Liver (tissue), 8 donors: ENCODE measurements at regions not wholly inside any gene's neighbourhood (a gene's known extent, or its start where the extent isn't known, plus 50 kb on each side); places are given as distances from the start of the nearest gene placed in this dataset.

ENCODE experiments used
- DNase-seq: peaks from one replicate; pipeline ENCODE4 v3.0.0-alpha.2; 2017; ENCODE audit warnings: low spot score
- H3K27ac ChIP-seq, 2 donors: one replicate each; pipeline ENCODE4 v1.7.0; 2013; ENCODE audit warnings: inconsistent platforms in 2 of 2, low read length in 2 of 2, control low read depth in 1 of 2, low read depth in 1 of 2, mild to moderate bottlenecking in 1 of 2
- H3K27me3 ChIP-seq, 4 donors: one replicate each; pipeline versions ENCODE4 v1.6.1 to v1.7.0; 2013; ENCODE audit warnings: low read length in 3 of 4, inconsistent platforms in 1 of 4, mild to moderate bottlenecking in 1 of 4, moderate library complexity in 1 of 4; ENCODE audit not compliant: control insufficient read depth in 4 of 4, insufficient read depth in 4 of 4
- H3K36me3 ChIP-seq, 4 donors: one replicate each; pipeline versions ENCODE4 v1.6.1 to v1.7.0; 2013; ENCODE audit warnings: low read length in 3 of 4, mild to moderate bottlenecking in 3 of 4, low read depth in 1 of 4, moderate library complexity in 1 of 4; ENCODE audit not compliant: control insufficient read depth in 4 of 4, insufficient read depth in 3 of 4
- H3K4me1 ChIP-seq, 4 donors: one replicate each; pipeline versions ENCODE4 v1.6.1 to v1.7.0; 2013; ENCODE audit warnings: low read length in 3 of 4, mild to moderate bottlenecking in 3 of 4, moderate library complexity in 1 of 4; ENCODE audit not compliant: control insufficient read depth in 4 of 4, insufficient read depth in 4 of 4
- H3K4me3 ChIP-seq, 3 donors: one replicate each; pipeline versions ENCODE4 v1.6.1 to v1.7.0; 2013; ENCODE audit warnings: low read length in 3 of 3, control low read depth in 1 of 3, low read depth in 1 of 3, mild to moderate bottlenecking in 1 of 3
- H3K9ac ChIP-seq, 2 donors: one replicate each; pipeline ENCODE4 v1.7.0; 2013; ENCODE audit warnings: low read length in 2 of 2, mild to moderate bottlenecking in 2 of 2, moderate library complexity in 2 of 2, control low read depth in 1 of 2, low read depth in 1 of 2
- H3K9me3 ChIP-seq, 4 donors: one replicate each; pipeline versions ENCODE4 v1.6.1 to v1.7.0; 2013; ENCODE audit warnings: low read length in 3 of 4; ENCODE audit not compliant: control insufficient read depth in 4 of 4
- ATF3 ChIP-seq: IDR thresholded peaks from 2 replicates; pipeline ENCODE4 v1.6.1; 2016; ENCODE audit warnings: antibody characterized with exemption
- CTCF ChIP-seq: fragments of 150-350 bp; IDR thresholded peaks from 2 replicates; pipeline ENCODE4 v1.5.1; 2017; ENCODE audit warnings: improper control_type of control experiment, low read depth, low read length; ENCODE audit not compliant: missing input control
- EGR1 ChIP-seq, 2 donors: IDR thresholded peaks; 2 replicates each; pipeline ENCODE4 v1.6.1; 2016 to 2018; ENCODE audit warnings: antibody characterized with exemption in 2 of 2, low read depth in 2 of 2
- FOXA1 ChIP-seq: IDR thresholded peaks from 2 replicates; pipeline ENCODE4 v1.6.1; 2016; ENCODE audit warnings: antibody characterized with exemption
- FOXA2 ChIP-seq: IDR thresholded peaks from 2 replicates; pipeline ENCODE4 v1.6.1; 2016; ENCODE audit warnings: antibody characterized with exemption
- GABPA ChIP-seq, 2 donors: IDR thresholded peaks in 1 of 2; conservative IDR thresholded peaks in 1 of 2; 2 replicates each; pipeline ENCODE4 v1.6.1; 2016; ENCODE audit warnings: antibody characterized with exemption in 2 of 2, mild to moderate bottlenecking in 1 of 2, moderate library complexity in 1 of 2
- HNF4A ChIP-seq, 2 donors: conservative IDR thresholded peaks; 2 replicates each; pipeline ENCODE4 v1.6.1; 2016; ENCODE audit warnings: antibody characterized with exemption in 2 of 2, mild to moderate bottlenecking in 2 of 2
- HNF4G ChIP-seq: IDR thresholded peaks from 2 replicates; pipeline ENCODE4 v1.6.1; 2016; ENCODE audit warnings: antibody characterized with exemption
- MAX ChIP-seq: IDR thresholded peaks from 2 replicates; pipeline ENCODE4 v1.6.1; 2016; ENCODE audit warnings: antibody characterized with exemption
- NR2F2 ChIP-seq: IDR thresholded peaks from 2 replicates; pipeline ENCODE4 v1.6.1; 2016; ENCODE audit warnings: antibody characterized with exemption
- RAD21 ChIP-seq, 2 donors: IDR thresholded peaks; 2 replicates each; pipeline ENCODE4 v1.6.1; 2016; ENCODE audit warnings: antibody characterized with exemption in 2 of 2, mild to moderate bottlenecking in 2 of 2
- RXRA ChIP-seq, 2 donors: IDR thresholded peaks; 2 replicates each; pipeline ENCODE4 v1.6.1; 2017 to 2018; ENCODE audit warnings: antibody characterized with exemption in 2 of 2, mild to moderate bottlenecking in 1 of 2
- SP1 ChIP-seq: IDR thresholded peaks from 2 replicates; pipeline ENCODE4 v1.6.1; 2018; ENCODE audit warnings: antibody characterized with exemption, mild to moderate bottlenecking
- TAF1 ChIP-seq: conservative IDR thresholded peaks from 2 replicates; pipeline ENCODE4 v1.6.1; 2016; ENCODE audit warnings: antibody characterized with exemption, mild to moderate bottlenecking
- YY1 ChIP-seq: IDR thresholded peaks from 2 replicates; pipeline ENCODE4 v1.6.1; 2016; ENCODE audit warnings: antibody characterized with exemption, mild to moderate bottlenecking
- ZBTB33 ChIP-seq: IDR thresholded peaks from 2 replicates; pipeline ENCODE4 v1.6.1; 2016; ENCODE audit warnings: antibody characterized with exemption
- WGBS: extraction: QIAGEN DNeasy Blood & Tissue Kit; methylation state at CpG from one replicate; pipeline ENCODE4 v1.1.7; 2013; 5-methylcytosine and 5-hydroxymethylcytosine counted together
- donor health status: healthy.
- donor health status: healthy.
- donor health status: healthy.
- donor health status: healthy.
- donor health status: healthy.

GRCh38 chrX:40284852-40285251 is 187.1 kb upstream of the BCOR start (continued):
- TF ChIP-seq RAD21 (IDR thresholded peaks at IDR 0.05) = no peak

- Histone ChIP-seq H3K9me3 (no peaks in the 10 kb centered on the region), H3K27ac (no peak overlapping the region), H3K27me3 (no peaks in the 10 kb centered on the region), H3K36me3 (no peaks in the 10 kb centered on the region), H3K9ac (no peak overlapping the region), H3K4me3 (no peak overlapping the region), H3K4me1 (no peaks in the 10 kb centered on the region)
- WGBS = 82% methylated on average over 2 of the region's 2 CpGs
- DNase-seq = no peak
- no peak for TF ChIP-seq NR2F2
- no peak for TF ChIP-seq ATF3
Measured at GRCh38 chrX:40283981-40284380, 186.2 kb upstream of the BCOR start.

- Histone ChIP-seq H3K4me3 (no peak overlapping the region), H3K9ac (no peak overlapping the region), H3K36me3 (no peaks in the 10 kb centered on the region), H3K27ac (no peak overlapping the region), H3K9me3 (peaks cover 0 to 2% (median 0%) of the 10 kb centered on the region in 4 donors), H3K27me3 (no peaks in the 10 kb centered on the region), H3K4me1 (no peaks in the 10 kb centered on the region)
- 78% methylated on average over 10 of the region's 10 CpGs for WGBS
- DNase-seq = no peak
- TF ChIP-seq ZBTB33 = no peak
- TF ChIP-seq MAX = no peak
- TF ChIP-seq YY1 = no peak
- TF ChIP-seq FOXA1 = no peak
- no peak for TF ChIP-seq HNF4G
Measured at GRCh38 chrX:40282946-40283660, 185.3 kb upstream of the BCOR start.

- no peak overlapping the region for H3K9ac ChIP-seq
- no peaks in the 10 kb centered on the region for H3K4me1 ChIP-seq
- H3K27me3 ChIP-seq = no peaks in the 10 kb centered on the region
- H3K9me3 ChIP-seq = peaks cover 0 to 2% (median 0%) of the 10 kb centered on the region in 4 donors
- no peak overlapping the region for H3K27ac ChIP-seq
- no peak overlapping the region for H3K4me3 ChIP-seq
- no peaks in the 10 kb centered on the region for H3K36me3 ChIP-seq
- DNase-seq = no peak
- WGBS = 76% methylated on average over 4 of the region's 4 CpGs
- TF ChIP-seq ZBTB33 (no peak), RAD21 (IDR thresholded peaks at IDR 0.05) (no peak), HNF4A (conservative IDR thresholded peaks at IDR 0.05) (no peak), CTCF (no peak), RXRA (IDR thresholded peaks at IDR 0.05) (no peak), HNF4G (no peak), SP1 (no peak), FOXA2 (no peak), MAX (no peak), EGR1 (IDR thresholded peaks at IDR 0.05; ENCODE audit: low read depth in 2 of 2) (no peak), TAF1 (no peak), GABPA (IDR thresholded peaks at IDR 0.05 in 1 of 2, conservative IDR thresholded peaks at IDR 0.05 in 1 of 2) (no peak), FOXA1 (no peak)
Measured at GRCh38 chrX:40282348-40282747, 184.6 kb upstream of the BCOR start.
